ENCODE measurements at regions not wholly inside any gene's neighbourhood (a gene's known extent, or its start where the extent isn't known, plus 50 kb on each side); places are given as distances from the start of the nearest gene placed in this dataset.

DNA sequence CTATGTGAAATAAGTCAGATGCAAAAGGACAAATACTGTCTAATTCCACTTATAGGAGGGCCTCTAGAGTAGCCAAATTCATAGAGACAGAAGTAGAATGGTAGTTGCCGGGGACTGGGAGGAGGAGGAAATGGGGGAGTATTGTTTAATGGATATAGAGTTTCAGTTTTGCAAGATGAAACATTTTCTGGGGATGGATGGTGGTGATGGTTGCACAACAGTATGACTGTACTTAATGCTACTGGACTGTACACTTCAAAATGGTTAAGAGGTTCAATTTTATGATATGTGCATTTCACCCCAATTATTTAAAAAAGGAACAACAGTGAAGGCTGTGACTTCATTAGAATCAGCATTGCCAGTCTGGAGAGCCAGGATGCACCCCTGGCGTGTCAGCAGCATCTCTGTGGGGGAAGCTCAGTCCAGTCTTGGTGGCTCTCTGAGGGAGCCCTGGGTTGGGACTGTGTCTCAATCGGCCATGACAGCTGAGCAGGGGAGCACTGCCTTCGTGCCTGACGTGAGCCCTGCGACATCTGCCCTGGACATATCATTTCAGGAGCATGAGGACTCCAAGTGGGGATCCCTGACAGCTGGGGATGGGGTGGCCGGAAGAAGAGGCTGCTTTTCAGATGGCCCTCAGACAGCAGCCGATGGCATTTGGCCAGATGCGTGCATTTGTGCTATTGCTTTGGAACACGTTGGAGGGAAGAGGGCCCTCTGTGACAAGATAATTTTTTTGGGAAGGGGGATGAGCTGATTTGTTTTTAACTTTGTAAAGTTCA lies 130.8 kb upstream of the STC2 start:
- DNase-seq = no peak

GRCh38 chr5:173457482-173457881 lies 129.3 kb upstream of the STC2 start:
- DNase-seq = no peak

GRCh38 chr5:173456751-173457171 lies 128.5 kb upstream of the STC2 start:
- DNase-seq = no peak

- no peak for DNase-seq
Observed at GRCh38 chr5:173456181-173456580, 128.0 kb upstream of the STC2 start.

DNA sequence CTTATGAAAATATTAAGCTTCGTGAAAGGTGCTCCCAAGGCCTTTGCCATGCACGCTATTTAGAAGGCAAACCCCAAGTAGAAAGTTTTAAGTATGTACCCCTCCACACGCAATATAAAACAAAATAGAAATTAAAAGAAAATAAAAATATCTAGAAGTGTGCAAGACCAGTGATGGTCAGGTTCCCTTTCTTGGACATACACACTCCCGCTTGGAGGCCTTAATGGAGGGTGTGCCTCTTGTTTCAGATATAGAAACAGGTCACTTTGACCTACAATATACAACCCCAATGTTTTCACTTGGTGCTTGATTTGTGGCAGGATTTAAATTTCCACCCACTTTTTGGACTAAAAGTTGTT lies 127.4 kb upstream of the STC2 start:
- DNase-seq = no peak

DNA sequence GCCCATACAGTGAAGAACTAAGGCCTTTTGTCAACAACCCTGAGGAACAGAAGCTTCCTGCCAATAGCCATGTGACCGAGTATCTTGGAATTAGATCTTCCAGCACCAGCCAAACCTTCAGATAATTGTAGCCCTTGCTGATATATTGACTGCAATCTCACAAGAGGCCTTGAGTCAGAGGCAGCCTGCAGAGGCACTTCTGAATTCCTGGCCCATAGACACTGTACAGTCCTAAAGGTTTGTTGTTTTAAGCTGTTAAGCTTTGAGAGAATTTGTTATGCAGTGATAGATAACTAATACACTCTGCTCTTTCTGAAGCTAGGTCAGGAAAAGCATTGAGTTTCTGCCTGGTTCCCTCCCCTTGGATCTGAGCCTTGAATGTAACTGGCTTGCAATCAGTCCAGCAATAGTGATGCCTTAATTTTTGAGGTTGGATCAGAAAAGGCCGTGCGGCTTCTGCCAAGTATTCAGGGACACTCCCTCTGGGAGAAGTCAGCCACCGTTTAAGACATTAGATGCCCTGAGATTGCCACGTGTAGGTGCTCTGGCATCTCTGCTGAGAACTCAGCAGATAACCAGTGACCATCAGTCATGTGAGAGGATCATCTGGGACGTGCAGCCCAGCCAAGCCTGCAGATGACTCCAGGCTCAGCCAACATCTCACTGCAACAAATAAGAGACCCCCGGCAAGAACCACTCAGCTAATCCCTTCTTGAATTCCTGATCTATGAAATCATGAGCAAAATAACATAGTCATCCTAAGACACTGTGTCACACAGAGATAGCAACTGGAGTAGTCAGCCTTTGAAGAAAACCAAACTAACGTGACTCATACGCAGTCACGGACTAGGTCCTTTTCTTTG lies 126.8 kb upstream of the STC2 start:
- peak; percentile 98 to 99 for DNase-seq

DNA sequence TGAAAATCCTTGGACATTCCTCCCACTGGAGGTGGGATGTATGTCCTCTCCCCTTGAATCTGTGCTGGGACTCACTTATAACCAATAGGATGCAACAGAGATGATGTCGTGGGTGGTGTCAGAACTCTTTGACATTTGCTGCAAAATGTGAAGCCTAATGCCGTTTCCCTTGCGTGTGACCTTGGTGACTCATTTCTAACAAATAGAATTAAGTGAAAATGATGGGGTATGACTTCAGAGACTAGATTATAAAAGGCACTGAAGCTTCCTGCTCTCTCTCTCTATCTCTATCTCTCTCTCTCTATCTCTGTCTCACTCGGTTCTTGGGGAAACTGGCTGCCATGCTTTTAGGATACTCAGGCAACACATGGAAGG lies 126.1 kb upstream of the STC2 start:
- DNase-seq = peak; percentile 20 to 69

DNA sequence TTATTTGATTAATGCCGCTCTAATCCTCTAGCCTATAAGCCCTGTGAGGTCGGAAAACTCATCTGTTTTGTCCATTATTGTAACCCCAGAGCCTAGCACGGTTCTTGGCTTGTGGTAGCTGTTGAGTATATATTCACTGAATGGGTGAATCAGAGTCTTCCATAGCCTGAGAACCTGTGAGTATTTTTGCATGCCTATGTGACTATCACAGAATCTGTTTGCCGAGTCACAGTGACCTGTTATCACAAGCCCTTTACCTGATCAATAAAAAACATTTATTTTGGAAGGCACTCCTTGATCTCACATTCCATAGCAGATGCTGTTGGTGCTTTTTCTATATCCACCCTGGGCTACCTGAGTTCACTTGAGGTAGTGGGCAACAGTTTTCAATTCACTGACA lies 125.0 kb upstream of the STC2 start:
- no peak for DNase-seq

- peak; percentile 96 to 97 for DNase-seq
Observed at GRCh38 chr5:173452119-173452905, 124.1 kb upstream of the STC2 start.

- no peak for DNase-seq
Observed at GRCh38 chr5:173451651-173452050, 123.4 kb upstream of the STC2 start.

DNA sequence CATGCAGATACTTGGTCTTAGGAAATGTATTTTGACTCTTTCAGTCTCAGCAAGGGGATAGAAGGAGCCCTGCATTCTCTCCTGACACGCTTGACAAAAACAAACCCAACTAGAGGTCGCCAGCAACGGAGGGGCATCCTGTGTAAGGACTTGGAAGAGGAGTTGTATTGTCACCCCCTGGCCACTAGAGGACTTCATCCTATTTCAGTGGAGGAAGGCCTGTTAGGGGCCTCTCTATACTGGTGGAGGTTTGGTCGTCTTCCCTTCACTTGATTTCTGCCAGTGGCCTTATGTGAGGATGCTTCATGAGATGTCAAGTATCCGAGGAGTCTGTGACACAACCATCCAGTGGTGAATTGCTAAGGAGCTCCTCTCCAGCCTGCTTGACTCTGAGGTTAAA lies 122.8 kb upstream of the STC2 start:
- peak in 1 of 2 experiments; percentile 63 for DNase-seq

GRCh38 chr5:173450188-173450587 lies 122.0 kb upstream of the STC2 start:
- DNase-seq = no peak

GRCh38 chr5:173448856-173449255 lies 120.6 kb upstream of the STC2 start:
- no peak for DNase-seq

DNA sequence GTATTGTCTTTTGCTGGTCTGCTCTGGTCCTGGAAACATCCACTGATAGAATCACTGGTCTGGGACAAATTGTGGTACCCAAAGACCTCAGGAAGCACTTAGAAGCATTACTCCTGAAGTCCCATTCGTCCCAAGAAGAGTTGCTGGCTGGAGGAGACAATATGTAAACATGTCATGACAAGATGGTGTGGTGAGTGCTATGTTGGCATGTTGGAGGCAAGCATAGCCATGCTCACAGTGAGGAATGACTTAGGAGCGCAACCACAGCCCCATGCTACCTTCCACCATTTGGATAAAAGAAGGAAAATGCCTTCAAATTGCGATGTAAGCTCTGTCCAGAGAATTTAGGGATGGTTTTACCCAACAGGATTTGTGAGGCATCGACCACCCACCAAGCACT lies 115.8 kb upstream of the STC2 start:
- DNase-seq = no peak

DNA sequence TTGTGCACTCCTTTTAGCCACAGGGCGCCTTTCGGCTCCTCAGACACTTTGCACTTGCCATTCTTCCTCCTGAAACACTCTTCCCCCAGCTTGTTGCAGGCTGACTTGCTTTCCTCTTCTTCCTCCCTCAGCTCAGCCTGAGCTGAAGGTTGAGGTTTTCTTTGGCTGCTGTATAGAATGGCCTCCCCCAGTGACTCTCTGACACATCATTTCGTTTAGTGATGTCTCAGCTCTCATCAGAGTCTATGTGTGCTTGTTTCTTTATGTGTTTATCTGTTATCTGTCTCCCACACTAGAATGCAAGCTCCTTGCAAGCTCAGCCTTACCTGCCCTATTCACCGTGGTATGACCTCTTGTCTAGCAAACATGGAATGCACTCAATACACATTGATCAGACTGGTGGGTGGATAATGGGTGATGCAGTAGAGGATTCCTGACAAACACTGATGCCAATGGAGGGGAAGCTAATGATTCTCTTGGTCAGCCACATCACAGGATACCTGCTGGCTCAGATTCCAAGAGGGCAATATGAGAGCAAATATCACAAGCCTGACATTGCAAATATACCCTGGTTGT lies 112.9 kb upstream of the STC2 start:
- no peak for DNase-seq

- DNase-seq = no peak
Observed at GRCh38 chr5:173438951-173439350, 110.7 kb upstream of the STC2 start.

- DNase-seq = no peak
Observed at GRCh38 chr5:173435447-173435846, 107.2 kb upstream of the STC2 start.

DNA sequence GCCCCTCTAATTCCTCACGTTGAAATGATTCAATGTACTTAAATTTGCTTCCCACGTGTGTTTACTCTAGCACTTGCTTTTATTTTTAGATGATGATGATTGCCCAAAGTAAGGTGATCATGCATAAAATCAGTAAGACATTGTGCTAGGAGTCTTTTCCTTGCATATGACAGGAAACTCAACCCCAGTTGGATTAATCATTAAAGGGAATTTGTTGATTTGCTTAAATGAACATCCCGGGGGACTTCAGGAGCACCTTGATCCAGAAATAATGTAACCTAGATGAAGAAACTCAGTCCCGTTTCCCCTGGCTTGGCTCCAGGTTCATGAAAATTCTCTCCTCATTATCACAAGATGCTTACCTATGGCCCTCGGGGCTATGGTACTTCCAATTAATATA lies 106.1 kb upstream of the STC2 start:
- DNase-seq = no peak

GRCh38 chr5:173430394-173430793 lies 102.2 kb upstream of the STC2 start:
- DNase-seq = no peak

GRCh38 chr5:173429489-173430150 lies 101.4 kb upstream of the STC2 start:
- DNase-seq = no peak

DNA sequence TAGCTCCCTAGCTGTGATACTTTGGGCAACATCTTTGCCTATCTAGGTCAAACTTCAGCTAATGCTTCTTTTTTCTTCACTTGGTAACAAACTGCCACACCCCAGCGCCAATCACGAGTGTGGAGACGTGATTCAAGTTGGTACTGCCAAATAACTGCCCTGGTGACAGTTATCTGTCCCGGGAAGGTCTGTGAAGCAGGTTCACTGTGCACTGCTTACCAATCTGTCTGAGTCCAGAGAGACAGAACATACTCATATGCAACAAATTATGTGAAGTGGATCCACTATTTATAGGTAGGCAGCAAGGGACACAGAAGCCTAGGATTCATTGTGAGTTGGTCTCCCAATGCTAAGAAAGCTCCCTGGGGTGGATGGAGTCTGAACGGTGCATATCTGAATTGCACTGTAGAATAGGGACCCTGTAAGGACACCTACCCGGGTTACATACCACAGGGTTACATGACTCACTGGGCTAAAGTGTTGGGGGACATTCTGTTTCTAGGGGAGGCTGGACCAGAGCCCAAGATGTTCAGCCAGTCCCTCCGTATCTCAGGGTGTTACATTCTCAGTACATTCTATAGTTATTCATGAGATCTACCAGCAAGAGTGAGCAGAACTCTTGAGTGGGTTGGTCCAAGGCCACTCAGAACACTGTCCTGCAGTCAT lies 95.4 kb upstream of the STC2 start:
- DNase-seq = no peak

- no peak for DNase-seq
Observed at GRCh38 chr5:173420108-173420507, 91.9 kb upstream of the STC2 start.

Data from SW 1271 (cell line).